ENCODE measurements at regions not wholly inside any gene's neighbourhood (a gene's known extent, or its start where the extent isn't known, plus 50 kb on each side); places are given as distances from the start of the nearest gene placed in this dataset.

DNA sequence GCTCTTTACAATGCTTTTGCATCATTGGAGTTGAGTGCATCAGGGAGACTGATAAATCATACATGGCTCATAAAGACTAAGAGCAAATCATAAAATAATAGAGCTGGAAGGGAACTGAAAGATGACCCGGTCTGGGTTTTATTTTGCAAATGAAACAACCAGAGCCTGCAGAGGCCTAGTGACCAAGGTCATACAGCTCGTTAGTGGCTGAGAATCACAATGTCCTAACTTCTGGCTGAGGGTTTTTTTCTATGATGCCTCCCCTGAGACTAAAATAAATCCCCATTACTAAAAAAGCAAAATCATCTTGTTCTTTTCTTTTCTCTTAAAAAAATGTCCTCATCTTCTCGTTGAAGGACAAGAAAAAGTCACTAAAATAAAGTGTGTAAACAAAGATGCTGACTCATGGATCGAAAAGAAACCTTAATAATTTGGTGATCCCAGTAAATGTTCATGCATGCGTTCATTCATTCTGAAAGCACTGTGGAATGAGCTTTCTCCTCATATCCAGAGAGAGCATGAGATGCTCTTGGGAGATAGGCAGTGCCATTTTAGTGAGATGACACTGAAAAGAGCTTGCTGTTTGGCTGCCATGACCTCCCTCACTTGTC is 107.8 kb upstream of the PHYHIPL start (continued):
- TF ChIP-seq ZNF462 (CRISPR knock-in tag; IDR thresholded peaks at IDR 0.05) (no peak), JUNB (IDR thresholded peaks at IDR 0.05; ENCODE audit: unreplicated experiment) (no peak), ZNF331 (CRISPR knock-in tag; IDR thresholded peaks at IDR 0.05; ENCODE audit: low read depth) (no peak), REST (IDR thresholded peaks at IDR 0.05; ENCODE audit: unreplicated experiment) (no peak), EZH2phosphoT487 (IDR thresholded peaks at IDR 0.05; ENCODE audit: unreplicated experiment) (no peak), CREB1 (CRISPR knock-in tag; IDR thresholded peaks at IDR 0.05; ENCODE audit: low read depth) (no peak)

All from GM23338 (cell line).